GM19240 (cell line): ENCODE measurements at regions not wholly inside any gene's neighbourhood (a gene's known extent, or its start where the extent isn't known, plus 50 kb on each side); places are given as distances from the start of the nearest gene placed in this dataset.

Experiments used
- DNase-seq: peaks from one replicate; pipeline ENCODE4 v3.0.0; 2011; ENCODE audit warnings: low spot score; ENCODE audit not compliant: insufficient read length

DNA sequence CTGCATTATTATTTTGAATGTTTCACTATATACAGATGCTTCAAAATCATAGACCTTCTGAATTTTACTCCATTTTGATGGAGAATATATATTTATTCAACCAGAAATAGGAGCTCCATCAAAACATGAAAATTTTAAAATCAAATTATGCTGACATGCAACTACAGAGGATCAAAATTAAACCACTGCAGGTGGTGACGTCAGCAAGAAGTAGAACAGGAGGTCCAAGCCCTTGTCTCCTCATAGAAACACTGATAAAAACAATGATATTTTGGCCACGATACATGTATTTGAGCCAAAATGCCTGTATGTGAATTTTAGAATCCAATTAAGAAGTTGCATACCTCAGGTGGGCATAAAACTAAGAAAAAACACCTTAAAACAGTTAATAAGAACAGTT is 236.6 kb upstream of the FBXL7 start:
- DNase-seq, result no peak

- no peak for DNase-seq
Observed at GRCh38 chr5:15261269-15261995, 238.5 kb upstream of the FBXL7 start.

DNA sequence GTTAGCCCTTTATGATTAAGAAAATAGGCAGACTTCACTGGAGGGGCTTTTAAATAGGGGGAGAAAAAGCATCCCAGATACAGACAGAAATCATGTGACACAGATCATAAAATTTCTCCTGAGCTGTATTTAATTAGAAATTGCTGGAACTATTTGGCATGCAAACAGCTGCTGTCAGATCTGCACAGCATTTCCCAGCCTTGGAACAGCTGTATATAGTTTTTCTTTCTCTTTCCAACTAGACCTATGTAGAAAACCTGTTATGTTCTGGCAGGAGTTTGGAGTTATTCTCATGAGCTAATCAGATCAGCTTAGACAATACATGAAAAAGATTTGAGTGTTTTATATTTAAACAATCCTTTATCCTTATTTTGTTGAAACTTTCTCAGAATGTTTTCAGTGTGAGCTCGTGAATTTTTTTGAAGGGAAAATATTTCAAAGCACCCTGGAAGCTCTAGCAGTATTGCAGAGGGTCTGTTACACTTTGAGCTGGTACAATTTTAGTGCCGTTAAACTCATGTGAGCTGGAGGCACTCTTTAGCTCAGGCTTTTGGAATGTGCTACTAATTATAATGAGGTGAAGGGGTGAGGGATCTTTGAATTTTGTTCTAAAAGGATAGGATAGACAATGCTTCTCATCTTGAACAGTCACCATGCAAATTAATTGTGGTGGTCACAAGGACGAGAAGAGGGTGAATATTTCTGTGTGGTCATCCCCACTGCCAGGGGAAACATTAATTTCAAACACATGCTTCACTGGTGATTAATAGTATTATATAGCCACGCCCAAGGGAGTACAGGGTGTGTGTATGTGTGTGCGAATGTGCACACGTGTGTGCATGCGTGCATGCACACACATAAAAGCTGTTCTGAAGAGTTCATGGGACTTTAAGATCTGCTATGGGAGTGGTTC is 239.4 kb upstream of the FBXL7 start:
- DNase-seq, result no peak

GRCh38 chr5:15256485-15256884 is 243.5 kb upstream of the FBXL7 start:
- DNase-seq, result no peak

- DNase-seq, result no peak
Observed at GRCh38 chr5:15255576-15255975, 244.4 kb upstream of the FBXL7 start.

DNA sequence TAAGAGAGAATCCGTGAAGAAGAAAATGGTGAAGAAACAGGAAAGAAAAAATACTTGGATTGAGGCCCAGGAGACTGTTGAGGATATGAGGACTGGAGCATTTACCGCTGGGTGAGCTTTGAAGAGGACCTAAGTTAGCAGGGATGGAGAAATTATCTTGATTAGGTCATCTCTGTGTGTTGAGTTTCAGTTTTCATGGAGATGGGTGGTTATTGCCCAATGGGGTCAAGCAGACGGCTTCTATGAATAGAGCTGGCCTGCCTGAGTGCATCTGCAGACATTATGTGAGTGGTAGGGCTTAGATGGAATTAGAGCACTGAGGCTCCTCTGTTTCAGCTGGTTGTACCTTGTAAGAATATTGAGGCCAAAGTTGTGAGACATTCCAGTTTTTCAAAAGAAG is 245.4 kb upstream of the FBXL7 start:
- no peak for DNase-seq

DNA sequence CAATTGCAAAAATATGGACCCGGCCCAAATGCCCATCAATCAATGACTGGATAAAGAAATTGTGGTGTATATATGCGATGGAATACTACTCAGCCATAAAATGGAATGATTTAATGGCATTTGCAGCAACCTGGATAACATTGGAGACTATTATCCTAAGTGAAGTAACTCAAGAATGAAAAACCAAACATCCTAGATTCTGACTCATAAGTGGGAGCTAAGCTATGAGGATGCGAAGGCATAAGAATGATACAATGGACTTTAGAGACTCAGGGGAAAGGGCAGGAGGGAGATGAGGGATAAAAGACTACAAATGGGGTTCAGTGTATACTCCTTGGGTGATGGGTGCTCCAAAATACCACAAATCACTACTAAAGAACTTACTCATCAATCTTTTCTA is 247.6 kb upstream of the FBXL7 start:
- no peak for DNase-seq

GRCh38 chr5:15249152-15249551 is 250.8 kb upstream of the FBXL7 start:
- no peak for DNase-seq

DNA sequence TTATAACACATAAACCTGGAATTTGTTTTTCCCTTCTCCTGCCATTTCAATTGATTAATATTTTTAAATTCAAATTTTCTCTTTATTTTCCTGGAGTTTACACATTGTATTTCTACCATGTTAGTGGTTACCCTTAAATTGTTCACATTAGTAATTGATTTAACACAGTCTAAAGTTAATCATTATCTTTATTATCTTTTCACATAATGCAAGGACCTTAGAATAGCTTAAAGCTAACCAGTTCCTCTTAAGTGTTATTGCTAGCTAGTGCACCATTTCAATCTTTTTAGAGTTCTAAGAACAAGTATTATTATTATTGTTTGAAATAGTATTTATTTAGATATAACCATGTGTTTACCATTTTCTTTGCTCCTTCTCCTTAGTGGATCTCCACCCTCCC is 251.2 kb upstream of the FBXL7 start:
- no peak for DNase-seq

GRCh38 chr5:15245913-15246312 is 254.1 kb upstream of the FBXL7 start:
- no peak for DNase-seq

GRCh38 chr5:15243301-15244020 is 256.5 kb upstream of the FBXL7 start:
- no peak for DNase-seq

DNA sequence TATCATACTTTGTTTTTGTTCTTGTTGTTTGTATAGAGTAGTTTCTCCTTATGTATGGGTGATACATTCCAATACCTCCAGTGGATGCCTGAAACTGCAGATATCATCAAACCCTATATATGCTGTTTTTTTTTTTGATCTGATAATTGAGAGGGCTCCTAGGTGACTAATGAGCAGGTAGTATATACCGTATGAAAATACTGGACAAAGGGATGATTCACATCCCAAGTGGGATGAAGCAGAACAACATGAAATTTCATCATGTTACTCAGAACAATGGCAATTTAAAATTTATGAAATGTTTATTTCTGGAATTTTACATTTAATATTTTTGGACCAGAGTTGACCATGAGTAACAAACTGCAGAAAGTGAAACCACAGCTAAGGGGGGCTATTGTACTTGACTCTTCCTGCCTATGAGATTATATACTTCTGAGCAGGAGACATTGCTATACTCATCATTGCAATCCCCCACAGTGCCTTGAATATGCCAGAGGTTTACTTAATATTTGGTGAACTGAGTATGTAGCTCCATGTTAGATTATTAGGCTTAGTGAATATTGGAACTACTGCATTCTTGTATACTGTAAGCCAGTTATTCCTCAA is 258.7 kb upstream of the FBXL7 start:
- DNase-seq, result no peak

GRCh38 chr5:15238006-15238405 is 262.0 kb upstream of the FBXL7 start:
- DNase-seq, result no peak

- no peak for DNase-seq
Observed at GRCh38 chr5:15236911-15237508, 263.0 kb upstream of the FBXL7 start.

GRCh38 chr5:15234911-15235310 is 265.1 kb upstream of the FBXL7 start:
- DNase-seq, result no peak

DNA sequence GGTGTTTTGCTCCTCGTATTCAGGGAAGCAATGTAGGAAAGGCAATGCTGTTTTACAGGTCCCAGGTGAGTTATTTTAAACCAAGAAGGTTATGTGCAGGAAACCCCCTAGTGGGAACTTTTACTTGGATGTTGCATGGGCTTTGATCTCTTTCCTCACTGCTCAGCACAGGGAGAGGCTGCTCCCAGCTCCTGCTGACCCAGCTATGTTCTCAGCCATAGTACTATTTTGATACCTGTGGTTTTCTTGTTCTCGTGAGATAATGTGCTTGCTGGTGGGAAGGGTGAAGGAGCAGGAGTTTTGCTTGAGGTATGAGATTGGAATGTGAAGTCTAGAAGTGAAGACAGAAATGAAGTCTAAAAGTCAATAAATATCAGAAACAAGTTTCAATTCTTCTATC is 265.6 kb upstream of the FBXL7 start:
- no peak for DNase-seq

- DNase-seq, result no peak
Observed at GRCh38 chr5:15233566-15233965, 266.4 kb upstream of the FBXL7 start.

- DNase-seq, result no peak
Observed at GRCh38 chr5:15222156-15222555, 277.8 kb upstream of the FBXL7 start.

DNA sequence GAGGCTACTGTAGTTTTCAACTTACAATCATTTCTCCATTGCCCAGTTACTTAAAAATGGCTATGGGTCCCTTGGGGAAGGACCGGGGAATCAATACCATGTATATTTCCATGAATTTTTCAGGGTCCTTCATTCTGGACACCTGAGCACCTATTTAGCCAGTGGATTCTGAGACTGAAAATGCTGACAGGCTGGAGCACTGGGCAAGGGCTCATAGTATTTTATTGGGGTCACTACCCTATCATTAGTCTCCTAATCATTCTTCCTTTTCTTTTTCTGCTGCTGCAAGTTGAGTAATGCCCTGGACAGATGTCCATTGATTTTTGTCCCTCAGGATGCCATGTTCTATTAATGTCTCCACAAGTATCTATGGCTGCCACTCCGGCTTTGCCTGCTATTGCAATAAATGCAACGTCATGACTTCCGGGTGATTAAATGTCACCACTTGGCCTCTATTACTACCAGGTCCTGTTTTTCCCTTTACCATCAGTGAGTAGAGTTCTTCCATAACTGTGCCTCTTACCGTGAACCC is 279.3 kb upstream of the FBXL7 start:
- DNase-seq, result no peak

- DNase-seq, result no peak
Observed at GRCh38 chr5:15215056-15215455, 284.9 kb upstream of the FBXL7 start.

GRCh38 chr5:15214010-15214409 is 286.0 kb upstream of the FBXL7 start:
- DNase-seq, result no peak
